BJ (cell line): ENCODE measurements at regions not wholly inside any gene's neighbourhood (a gene's known extent, or its start where the extent isn't known, plus 50 kb on each side); places are given as distances from the start of the nearest gene placed in this dataset.

Source experiments
- CTCF ChIA-PET: fragments of 350-600 bp; formaldehyde crosslinking; extraction: SDS; loops from one replicate; lab custom pipeline; 2021; ENCODE audit warnings: antibody characterized with exemption, inconsistent platforms; lab: Yijun Ruan, JAX
- POLR2A ChIA-PET: fragments of 300-600 bp; sonication (Branson Sonifier 250); formaldehyde crosslinking; extraction: SDS; loops from one replicate; lab custom pipeline; 2021; ENCODE audit warnings: antibody characterized with exemption; lab: Charles Lee
- DNase-seq: peaks from one replicate; pipeline ENCODE4 v3.0.0-alpha.2; 2011; ENCODE audit warnings: low read depth
- H3K27me3 ChIP-seq: 2 replicates; pipeline ENCODE4 v1.6.0; 2011; ENCODE audit warnings: low read length; ENCODE audit not compliant: control insufficient read depth, insufficient read depth
- H3K36me3 ChIP-seq: 2 replicates; pipeline ENCODE4 v1.5.1; 2011; ENCODE audit warnings: low read length; ENCODE audit not compliant: control insufficient read depth, insufficient read depth
- H3K4me3 ChIP-seq: 2 replicates; pipeline ENCODE4 v1.5.1; 2011; ENCODE audit warnings: low read depth, mild to moderate bottlenecking, control low read depth, low read length
- TF ChIP-seq, protein P1 (sequence below): IDR thresholded peaks from 2 replicates; pipeline ENCODE4 v1.5.1; 2011; ENCODE audit warnings: low read depth, mild to moderate bottlenecking, control low read depth, inconsistent platforms, low read length, moderate library complexity; ENCODE audit not compliant: insufficient read depth

DNA sequence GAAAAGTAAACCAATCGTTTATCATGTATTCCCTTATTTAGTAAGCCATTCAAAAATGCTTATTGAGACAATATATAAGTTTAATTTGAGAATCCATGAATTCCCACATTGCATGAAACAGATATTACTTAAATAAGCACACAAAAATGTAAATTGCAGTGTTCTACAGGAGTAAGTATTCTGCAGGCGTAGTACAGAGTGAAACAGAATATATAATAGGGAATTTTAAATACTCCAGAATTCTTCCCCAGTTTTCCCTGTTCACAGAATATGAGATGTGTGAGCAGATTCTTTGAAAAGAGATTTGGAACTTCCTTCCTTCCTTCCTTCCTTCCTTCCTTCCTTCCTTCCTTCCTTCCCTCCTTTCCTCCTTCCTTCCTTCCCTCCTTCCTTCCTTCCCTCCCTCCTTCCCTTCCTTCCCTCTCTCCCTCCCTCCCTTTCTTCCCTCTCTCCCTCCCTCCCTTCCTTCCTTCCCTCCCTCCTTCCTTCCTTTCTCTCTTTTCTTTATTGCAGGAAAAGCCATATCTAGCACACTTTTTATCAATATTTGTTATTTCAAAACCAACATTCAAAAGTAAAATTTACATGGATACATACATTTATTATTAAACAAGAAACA lies 977.7 kb upstream of the LRRTM1 start:
- POLR2A ChIA-PET, result no interaction called here
- CTCF ChIA-PET, result no interaction called here
- H3K4me3 ChIP-seq, result no peak overlapping the region
- H3K36me3 ChIP-seq, result no peaks in the 10 kb centered on the region
- TF ChIP-seq, protein P1, sequence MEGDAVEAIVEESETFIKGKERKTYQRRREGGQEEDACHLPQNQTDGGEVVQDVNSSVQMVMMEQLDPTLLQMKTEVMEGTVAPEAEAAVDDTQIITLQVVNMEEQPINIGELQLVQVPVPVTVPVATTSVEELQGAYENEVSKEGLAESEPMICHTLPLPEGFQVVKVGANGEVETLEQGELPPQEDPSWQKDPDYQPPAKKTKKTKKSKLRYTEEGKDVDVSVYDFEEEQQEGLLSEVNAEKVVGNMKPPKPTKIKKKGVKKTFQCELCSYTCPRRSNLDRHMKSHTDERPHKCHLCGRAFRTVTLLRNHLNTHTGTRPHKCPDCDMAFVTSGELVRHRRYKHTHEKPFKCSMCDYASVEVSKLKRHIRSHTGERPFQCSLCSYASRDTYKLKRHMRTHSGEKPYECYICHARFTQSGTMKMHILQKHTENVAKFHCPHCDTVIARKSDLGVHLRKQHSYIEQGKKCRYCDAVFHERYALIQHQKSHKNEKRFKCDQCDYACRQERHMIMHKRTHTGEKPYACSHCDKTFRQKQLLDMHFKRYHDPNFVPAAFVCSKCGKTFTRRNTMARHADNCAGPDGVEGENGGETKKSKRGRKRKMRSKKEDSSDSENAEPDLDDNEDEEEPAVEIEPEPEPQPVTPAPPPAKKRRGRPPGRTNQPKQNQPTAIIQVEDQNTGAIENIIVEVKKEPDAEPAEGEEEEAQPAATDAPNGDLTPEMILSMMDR, result no peak
- no peaks in the 10 kb centered on the region for H3K27me3 ChIP-seq
- no peak for DNase-seq

DNA sequence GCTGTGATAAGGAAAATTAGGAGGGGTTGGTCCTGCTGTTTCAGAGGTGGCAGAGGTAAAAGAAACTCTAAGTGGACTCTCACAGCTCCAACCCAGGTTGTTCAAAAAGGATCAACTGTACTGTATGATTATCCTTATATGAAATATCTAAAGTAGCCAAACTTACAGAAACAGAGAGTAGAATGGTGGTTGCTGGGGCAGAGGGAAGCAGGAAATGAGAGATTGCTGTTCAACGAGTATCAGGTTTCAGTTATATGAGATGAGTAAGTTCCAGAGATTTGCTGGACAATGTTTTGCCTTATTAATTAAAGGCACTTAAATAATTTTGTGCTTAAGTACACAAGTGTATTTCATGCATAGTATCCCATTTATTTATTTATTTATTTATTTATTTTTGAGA lies 972.0 kb upstream of the LRRTM1 start:
- H3K36me3 ChIP-seq, result no peaks in the 10 kb centered on the region
- DNase-seq, result no peak
- H3K27me3 ChIP-seq, result no peaks in the 10 kb centered on the region
- H3K4me3 ChIP-seq, result no peak overlapping the region
- ChIA-PET POLR2A (no interaction called here), CTCF (no interaction called here)
- TF ChIP-seq, protein P1, result no peak

DNA sequence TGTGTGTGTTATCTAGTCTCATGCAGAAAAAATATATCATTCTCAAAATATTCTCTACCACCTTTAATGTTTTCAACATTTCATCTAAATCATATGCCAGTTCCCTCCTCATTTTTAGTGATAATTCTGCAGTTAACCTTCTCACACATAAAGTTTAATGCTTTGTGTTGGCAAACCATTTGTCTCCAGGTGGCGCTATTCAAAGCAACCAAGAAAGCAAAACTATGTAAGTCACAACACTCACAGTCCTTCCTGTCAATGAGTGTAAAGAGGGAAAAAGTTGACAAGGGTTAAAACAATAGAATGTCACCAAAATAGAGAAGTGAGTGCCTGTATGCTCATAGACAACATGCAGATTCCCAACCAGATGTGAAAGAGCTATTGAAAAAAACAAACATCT lies 961.6 kb upstream of the LRRTM1 start:
- DNase-seq, result no peak
- H3K27me3 ChIP-seq, result no peaks in the 10 kb centered on the region
- TF ChIP-seq, protein P1, result no peak
- CTCF ChIA-PET, result no interaction called here
- no peak overlapping the region for H3K4me3 ChIP-seq
- POLR2A ChIA-PET, result no interaction called here
- H3K36me3 ChIP-seq, result no peaks in the 10 kb centered on the region

DNA sequence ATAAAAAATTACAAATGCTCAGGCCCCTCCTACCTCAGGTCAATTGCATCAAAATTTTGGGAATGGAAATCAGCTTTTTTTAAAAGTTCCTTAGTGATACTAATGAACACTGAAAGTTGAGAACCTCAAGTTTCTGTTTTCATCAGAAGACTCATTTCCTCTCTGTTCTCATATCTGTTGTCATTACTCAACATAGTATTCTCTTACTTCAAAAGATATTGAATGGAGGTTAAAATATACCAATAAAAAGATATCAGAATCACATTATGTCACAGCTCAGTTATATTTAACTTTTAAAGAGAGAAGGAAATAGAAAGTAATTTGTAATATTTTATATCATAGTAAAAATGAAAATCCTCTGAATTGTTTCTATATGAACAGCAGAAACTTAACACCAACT lies 959.4 kb upstream of the LRRTM1 start:
- Histone ChIP-seq H3K4me3 (no peak overlapping the region), H3K36me3 (no peaks in the 10 kb centered on the region), H3K27me3 (no peaks in the 10 kb centered on the region)
- TF ChIP-seq, protein P1, result no peak
- no peak for DNase-seq
- ChIA-PET POLR2A (no interaction called here), CTCF (no interaction called here)

DNA sequence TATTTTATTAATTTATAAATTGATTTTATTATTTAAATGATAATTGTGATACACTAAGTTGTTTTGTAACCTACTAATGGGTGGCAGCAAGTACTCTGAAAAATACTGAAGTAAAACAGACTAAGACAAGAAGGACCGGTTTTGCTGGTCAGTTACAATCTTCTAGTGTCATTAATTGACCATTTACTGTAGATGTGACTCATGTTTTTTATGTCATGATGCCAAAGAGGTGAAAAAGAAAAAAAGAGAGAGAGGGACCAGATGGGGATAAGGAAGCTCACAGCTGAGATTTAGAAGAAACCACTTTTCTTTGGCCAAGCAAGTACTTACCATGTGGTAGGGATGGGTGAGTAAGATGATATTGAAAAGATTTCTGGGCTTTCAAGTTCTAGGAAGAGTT lies 955.8 kb upstream of the LRRTM1 start:
- DNase-seq, result no peak
- TF ChIP-seq, protein P1, result no peak
- CTCF ChIA-PET, result no interaction called here
- Histone ChIP-seq H3K27me3 (no peaks in the 10 kb centered on the region), H3K4me3 (no peak overlapping the region), H3K36me3 (no peaks in the 10 kb centered on the region)
- POLR2A ChIA-PET, result no interaction called here
